ENCODE measurements at regions not wholly inside any gene's neighbourhood (a gene's known extent, or its start where the extent isn't known, plus 50 kb on each side); places are given as distances from the start of the nearest gene placed in this dataset.
"Not testable (repeated sequence)": the region's sequence is repeated elsewhere in the genome, so short reads cannot be mapped to it uniquely, and the experiment has no call there.

DNA sequence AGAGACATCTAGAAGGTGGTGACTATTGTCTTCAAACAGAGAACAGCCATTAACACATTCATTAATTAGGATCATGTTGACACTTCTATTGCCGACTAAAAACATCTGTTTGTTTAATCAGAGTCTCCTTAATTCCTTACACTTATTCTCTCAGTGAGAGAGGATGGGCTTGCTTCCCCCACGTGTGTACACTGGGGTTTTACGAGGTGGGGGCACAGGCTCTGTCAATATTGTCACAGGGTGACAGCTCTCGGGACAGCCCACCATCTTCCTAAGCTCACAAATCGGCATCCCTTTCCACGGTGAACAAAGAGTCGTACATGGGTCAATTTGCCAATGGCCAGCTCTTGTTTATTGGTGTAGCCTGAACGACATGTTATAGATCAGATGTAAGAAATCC is 413.2 kb downstream of the MIAT start:
- DNase-seq, result no peak

DNA sequence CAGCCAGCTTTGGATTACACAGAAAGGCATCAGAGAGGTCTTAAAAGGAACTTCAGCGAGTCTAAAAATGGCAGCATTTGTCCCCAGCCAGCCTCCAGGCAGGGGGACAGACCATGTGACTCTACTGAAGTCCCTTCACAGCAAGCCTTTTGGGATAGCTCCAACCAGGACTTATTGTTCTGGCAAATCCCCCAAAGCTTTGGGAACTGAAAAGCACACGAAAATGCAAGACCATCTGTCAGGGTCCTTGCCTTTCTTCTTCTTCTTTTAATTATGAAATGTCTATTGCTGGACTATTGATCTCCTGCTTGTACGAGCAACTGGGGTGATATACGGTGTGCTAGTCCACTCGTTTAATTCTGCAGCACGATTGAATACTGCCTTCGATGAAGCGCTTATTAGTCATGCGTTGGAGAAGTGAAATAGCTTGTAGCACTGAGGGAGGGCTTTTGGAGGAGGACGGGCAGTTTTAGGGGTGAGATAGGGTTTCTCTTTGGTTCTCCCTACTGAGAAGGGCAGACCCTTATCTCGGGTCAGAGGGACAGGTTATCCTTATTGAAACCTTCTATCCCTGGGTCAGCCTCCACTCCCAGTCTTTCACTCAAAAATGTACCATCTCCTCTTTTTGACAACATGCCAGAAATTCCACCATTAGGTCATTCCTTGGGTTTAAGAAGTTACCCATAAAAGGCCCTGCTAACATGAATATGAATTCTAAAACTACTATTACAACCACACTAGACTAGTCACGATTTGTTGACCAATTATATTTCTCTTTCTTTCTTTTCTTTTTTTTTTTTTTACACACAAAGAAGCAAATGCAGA is 416.4 kb downstream of the MIAT start:
- no peak for DNase-seq

- no peak for DNase-seq
These were observed 417.8 kb downstream of the MIAT start for GRCh38 chr22:27075028-27075678.

DNA sequence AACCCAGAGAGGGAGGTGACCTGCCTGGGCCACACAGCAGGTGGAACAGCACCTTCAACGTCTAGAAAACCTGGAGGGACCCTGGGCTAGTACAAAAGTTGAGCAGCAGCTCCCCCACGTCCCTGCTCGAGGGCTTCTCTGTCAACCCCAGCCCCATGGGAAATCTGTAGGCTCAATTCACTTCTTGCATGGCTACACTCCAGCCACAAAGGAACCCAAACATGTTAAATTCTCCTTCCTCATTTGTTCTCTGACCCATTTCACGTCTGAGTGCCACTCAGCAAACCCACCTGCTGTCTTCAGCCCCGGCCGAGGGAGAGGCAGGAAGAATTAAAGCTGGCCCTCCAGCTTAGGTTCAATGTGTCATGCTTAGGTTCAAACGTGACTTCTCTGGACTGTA is 418.5 kb downstream of the MIAT start:
- DNase-seq, result no peak

DNA sequence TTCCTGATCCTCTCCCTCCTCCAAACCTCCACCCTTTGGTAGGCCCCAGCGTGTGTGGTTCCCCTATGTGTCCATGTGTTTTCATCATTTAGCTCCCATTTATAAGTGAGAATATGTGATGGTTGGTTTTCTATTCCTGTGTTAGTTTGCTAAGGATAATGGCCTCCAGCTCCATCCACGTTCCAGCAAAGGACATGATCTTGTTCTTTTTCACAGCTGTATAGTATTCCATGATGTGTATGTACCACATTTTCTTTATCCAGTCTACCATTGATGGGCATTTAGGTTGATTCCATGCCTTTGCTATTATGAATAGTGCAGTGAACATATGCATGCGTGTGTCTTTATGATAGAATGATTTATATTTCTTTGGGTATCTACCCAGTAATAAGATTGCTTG is 420.7 kb downstream of the MIAT start:
- not testable (repeated sequence) for DNase-seq

DNA sequence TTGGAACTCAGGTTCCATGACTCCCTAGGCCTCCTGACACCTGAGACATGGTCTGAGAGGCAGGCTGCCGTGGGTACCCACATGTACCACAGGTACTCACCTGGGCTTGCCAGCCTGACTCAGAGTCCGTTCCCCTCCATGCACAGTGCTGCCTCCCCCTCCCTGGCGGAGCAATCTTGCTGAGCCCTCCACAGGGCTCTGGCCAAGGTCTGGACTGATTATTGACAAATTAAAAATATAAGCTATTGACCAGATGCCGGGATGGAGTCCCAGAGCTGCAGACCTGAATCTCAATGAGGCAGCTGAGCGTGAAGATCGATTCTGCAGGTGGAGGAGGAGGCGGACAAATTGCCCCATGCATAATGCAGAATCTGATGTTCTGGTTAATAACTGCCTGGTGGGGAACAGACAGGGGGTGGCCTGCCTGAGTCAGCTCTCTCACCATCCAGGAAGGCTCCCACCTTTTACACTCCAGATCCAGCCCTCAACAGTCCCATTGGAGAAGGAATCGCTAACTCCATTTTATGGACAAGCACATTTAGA is 422.7 kb downstream of the MIAT start:
- DNase-seq, result no peak

- no peak for DNase-seq
These were observed 423.5 kb downstream of the MIAT start for GRCh38 chr22:27080863-27081262.

DNA sequence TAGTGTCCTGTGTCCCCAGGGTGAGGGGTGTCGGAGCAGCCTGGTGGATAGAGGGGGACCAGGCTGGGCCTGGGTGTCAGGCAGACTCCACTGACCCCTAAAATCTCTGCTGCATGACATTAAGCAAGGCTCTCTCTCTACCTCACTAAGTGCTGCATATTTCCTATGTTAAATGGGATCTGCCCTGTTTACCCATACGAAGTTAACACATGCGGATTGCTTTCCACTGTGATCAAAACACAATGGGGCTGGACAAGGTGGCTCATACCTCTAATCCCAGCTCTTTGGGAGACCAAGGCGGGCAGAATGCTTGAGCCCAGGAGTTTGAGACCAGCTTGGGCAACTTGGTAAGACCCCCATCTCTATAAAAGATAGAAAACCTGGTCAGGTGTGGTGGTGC is 426.2 kb downstream of the MIAT start:
- DNase-seq, result no peak

DNA sequence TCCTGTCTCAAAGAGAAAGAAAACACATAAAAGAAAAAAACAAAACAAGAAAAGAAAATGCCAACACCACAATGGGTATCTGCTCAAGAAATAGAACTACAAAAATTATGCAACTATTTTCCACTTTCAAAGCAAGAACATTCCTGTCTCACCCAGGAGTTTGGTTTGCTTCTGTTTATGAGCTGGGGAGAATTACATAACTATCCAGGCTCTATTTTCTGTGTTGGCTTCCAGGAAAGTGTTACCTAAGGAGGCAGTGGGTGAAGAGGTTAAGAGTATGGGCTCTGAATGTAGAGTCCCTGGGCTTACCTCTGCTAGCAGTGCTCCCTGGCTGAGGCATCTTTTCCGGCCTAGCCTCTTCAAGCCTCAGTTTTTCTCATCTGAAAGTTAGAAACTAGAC is 426.7 kb downstream of the MIAT start:
- no peak for DNase-seq

GRCh38 chr22:27086080-27087044 is 429.0 kb downstream of the MIAT start:
- DNase-seq, result no peak

- DNase-seq, result no peak
These were observed 429.7 kb downstream of the MIAT start for GRCh38 chr22:27087051-27087450.

GRCh38 chr22:27088026-27088425 is 430.6 kb downstream of the MIAT start:
- DNase-seq, result no peak

DNA sequence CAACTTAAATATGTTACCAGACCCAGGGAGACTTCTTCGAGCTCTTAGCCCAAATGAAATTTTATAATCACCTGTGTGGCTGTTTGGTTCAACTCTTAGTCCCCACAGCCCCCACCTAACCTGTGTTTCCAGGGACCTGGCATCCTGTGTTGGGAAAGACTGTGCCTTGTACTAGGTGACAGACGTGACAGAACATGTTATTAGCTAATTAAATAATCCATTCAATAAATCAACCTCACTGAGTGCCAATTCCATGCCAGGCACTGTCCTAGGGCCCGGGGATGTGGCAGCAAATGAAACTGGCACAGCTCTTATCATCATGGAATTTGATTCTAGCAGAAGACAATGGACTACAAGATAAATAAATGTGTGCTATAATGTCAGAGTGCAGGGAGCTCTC is 431.9 kb downstream of the MIAT start:
- no peak for DNase-seq

GRCh38 chr22:27090611-27091011 is 433.2 kb downstream of the MIAT start:
- DNase-seq, result no peak

- DNase-seq, result no peak
These were observed 436.0 kb downstream of the MIAT start for GRCh38 chr22:27093422-27093821.

DNA sequence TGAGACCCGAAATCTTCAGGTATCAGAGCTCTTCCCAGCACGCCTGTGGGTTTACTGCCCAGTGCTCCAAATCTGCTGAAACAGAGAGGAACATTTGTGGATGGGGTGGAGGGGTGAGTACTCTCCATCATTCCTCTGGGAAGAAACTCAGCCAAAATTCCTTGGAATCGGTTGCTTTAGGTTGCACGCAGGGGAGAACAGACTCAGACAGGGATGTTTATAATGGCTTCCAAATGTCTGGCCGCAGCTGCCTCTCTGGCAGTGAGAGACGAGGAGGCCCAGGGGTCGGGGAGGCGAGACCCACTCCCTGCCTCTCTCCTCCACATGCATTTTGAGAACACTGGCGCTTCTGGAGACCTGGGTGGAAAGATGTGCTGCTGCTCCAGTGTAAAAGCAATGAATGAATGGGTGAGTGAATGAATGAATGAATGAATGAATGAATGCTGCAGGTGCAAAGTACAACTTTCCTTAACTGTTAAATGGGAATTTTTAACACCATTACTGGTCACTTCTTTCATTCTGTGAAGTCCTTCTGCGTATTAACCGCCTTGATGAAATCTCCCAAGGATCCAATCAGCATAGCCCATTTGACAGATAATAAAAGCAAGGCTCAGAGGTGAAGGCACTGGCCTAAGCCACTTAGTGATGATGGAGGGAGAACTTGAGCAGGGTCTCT is 437.4 kb downstream of the MIAT start:
- no peak for DNase-seq

DNA sequence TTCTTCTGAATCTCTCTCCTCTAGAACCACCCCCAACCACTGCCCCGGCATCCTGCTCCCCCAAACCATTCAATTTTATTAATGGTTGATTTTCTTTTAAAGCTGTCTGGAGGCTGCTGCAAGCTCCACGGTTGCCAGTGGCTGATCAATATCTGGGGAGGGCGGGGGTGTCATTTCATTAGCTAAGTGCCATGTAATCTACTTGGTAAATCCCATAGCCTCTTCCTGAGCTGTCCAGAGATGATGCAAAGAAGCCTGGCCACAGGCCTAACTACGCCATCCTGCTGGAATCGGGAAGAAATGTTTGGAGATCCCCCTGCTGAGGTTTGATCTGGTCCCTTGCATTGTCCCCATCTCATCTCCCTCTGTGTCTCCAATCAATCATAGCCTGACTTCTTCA is 440.1 kb downstream of the MIAT start:
- DNase-seq, result no peak

DNA sequence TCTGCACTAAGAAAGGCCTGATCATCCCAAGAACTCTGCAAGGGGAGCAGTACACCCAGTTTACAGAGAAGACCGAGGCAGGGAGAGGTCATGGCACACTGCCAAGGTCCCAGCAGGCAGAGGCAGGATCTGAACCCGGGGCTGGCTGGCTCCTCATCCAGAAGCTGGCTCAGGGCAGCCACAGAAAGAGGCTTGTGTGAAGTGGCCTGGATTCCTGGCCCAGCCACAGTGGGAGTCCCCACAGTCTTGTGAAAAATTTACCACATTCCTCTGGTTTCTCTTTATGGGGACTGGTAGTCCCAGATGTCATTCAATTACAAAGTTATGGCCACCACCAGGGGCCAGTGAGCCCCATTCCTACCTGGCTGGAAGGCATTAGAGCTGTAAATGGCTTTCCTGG is 440.5 kb downstream of the MIAT start:
- DNase-seq, result no peak

DNA sequence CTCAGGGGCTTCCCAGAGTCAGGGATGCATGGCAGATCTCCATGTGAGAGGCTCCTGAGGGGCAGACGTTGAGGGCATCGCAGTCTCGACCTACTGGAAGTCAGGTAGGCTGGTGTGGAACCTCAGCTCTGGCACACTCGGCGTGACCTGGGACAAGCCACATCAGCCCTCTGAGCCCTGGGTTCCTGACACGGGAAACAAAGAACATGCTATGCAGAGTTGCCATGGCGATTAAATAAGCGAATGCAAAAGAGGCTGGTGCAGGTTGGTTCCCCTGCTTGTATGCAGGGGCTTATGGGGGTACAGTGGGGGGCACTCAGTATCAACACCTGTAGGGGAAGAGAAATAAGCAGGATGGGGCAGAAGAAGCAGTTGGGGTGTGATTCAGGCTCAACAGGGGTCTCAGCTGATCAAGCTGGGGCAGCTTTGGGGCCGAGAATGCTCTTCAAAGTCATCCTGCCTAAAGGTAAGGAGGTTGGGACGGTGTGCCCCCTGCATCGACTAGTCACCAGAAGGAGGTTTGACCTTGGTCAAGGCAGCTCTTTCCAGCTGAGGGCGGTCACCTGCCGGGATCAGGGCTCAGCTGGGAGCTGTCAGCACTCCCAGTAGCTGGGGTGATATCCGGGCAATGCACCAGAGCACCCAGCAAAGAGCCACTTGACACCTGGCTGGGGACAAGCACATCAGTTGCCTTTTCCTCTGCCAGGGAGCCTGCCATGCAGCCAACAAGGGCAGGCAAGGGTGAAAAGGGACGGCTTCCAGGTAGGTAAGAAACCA is 442.7 kb downstream of the MIAT start:
- no peak for DNase-seq

DNA sequence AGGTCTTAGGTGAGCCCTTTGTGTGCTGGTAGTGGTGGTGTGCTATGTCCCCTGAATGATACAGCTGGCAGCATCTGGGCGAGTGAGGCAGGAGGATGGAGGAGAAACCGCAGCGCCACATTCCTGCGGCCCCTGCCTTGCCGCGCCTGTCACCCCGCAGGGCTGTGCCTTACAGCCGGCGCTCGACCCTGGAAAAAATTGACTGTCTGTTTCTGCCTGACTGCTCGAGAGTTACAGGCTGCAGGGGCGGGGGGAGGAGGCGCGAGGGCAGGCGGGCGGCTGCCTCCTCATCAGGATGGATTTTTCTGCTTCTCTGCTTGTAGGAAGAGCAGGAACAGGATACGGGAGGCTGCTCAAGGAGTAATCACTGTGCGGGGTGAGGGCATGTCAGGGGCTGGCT is 443.4 kb downstream of the MIAT start:
- DNase-seq, result no peak

DNA sequence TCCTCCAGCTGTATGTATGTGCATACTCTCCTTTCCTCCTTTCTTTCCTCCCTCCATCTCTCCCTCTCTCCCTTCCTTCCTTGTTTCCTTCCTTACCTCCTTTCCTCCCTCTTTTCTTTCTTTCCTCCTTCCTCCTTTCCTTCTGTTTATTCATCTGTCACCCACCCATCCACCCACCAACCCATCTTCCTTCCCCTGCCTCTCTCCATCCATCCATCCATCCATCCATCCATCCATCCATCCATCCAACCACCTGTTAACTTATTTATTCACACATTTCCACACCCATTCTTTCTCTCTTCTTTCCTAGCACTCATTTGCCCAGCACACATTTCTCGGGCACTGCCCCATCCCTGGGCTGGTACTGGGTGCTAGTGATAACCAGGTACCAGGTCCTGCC is 443.9 kb downstream of the MIAT start:
- no peak for DNase-seq

DNA sequence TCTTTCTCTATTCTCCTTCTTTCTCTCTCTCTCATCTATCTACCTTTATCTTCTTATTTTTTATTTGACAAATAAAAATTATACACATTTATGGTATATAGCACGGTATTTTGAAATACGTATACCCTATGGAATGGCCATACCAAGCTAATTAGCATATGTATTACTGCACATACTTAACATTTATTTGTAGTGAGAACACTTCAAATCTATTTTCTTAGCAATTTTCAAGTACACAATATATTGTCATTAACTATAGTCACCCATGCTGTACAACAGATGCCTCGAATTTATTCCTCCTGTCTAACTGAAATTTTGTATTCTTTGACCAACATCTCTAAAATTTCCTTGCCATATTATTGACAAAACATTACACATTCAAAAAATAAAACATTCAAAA is 447.1 kb downstream of the MIAT start:
- no peak for DNase-seq
